GM23338 (cell line): ENCODE measurements at regions not wholly inside any gene's neighbourhood (a gene's known extent, or its start where the extent isn't known, plus 50 kb on each side); places are given as distances from the start of the nearest gene placed in this dataset.

Source experiments
- ATAC-seq: fragments of 200-7000 bp; cut with Tn5 transposase; 3 replicates; pipeline ENCODE4 v1.9.1; 2020
- DNase-seq: peaks from one replicate; pipeline ENCODE4 v3.0.0-alpha.2; 2015; ENCODE audit warnings: low spot score
- H2AFZ ChIP-seq: fragments of 200-600 bp; sonication (generic); 2 replicates; pipeline ENCODE4 v1.8.0; 2016; ENCODE audit warnings: antibody characterized with exemption, mild to moderate bottlenecking, moderate library complexity
- H3F3A ChIP-seq: fragments of 200-600 bp; sonication (generic); replicated peaks from 2 replicates; pipeline ENCODE4 v1.8.0; 2017; ENCODE audit warnings: antibody characterized with exemption, mixed run types, low read depth
- H3K27ac ChIP-seq: fragments of 200-600 bp; sonication (generic); 2 replicates; pipeline ENCODE4 v1.6.1; 2016; ENCODE audit warnings: low read depth
- H3K27me3 ChIP-seq: fragments of 200-600 bp; sonication (generic); 2 replicates; pipeline ENCODE4 v1.8.0; 2016; ENCODE audit warnings: mild to moderate bottlenecking, mixed run types, moderate library complexity; ENCODE audit not compliant: insufficient read depth
- H3K36me3 ChIP-seq: fragments of 200-600 bp; sonication (generic); 2 replicates; pipeline ENCODE4 v1.8.0; 2016; ENCODE audit warnings: mild to moderate bottlenecking; ENCODE audit not compliant: insufficient read depth
- H3K4me1 ChIP-seq: fragments of 200-600 bp; sonication (generic); 2 replicates; pipeline ENCODE4 v1.8.0; 2016; ENCODE audit warnings: mild to moderate bottlenecking, moderate library complexity; ENCODE audit not compliant: insufficient read depth
- H3K4me2 ChIP-seq: fragments of 200-600 bp; sonication (generic); 2 replicates; pipeline ENCODE4 v1.7.1; 2017; ENCODE audit warnings: mixed run types
- H3K4me3 ChIP-seq: fragments of 200-600 bp; sonication (generic); 2 replicates; pipeline ENCODE4 v1.6.1; 2016; ENCODE audit warnings: mixed run types
- H3K79me2 ChIP-seq: fragments of 200-600 bp; sonication (generic); replicated peaks from 2 replicates; pipeline ENCODE4 v1.8.0; 2017; ENCODE audit warnings: mild to moderate bottlenecking; ENCODE audit not compliant: insufficient read depth
- H3K9me2 ChIP-seq: fragments of 200-600 bp; sonication (generic); 2 replicates; pipeline ENCODE4 v1.8.0; 2017; ENCODE audit not compliant: insufficient read depth
- H4K20me1 ChIP-seq: fragments of 200-600 bp; sonication (generic); replicated peaks from 2 replicates; pipeline ENCODE4 v1.8.0; 2017; ENCODE audit warnings: mild to moderate bottlenecking; ENCODE audit not compliant: insufficient read depth
- H3K27ac Mint-ChIP-seq: 2 replicates; pipeline ENCODE4 v1.8.0; 2020; ENCODE audit warnings: inconsistent platforms, mild to moderate bottlenecking, moderate library complexity, mixed read lengths
- H3K27me3 Mint-ChIP-seq: 3 replicates; pipeline ENCODE4 v1.8.0; 2022; ENCODE audit warnings: low read depth, mild to moderate bottlenecking, moderate library complexity, mixed read lengths, inconsistent platforms; ENCODE audit not compliant: insufficient read depth, poor library complexity
- H3K36me3 Mint-ChIP-seq: 3 replicates; pipeline ENCODE4 v1.8.0; 2021; ENCODE audit warnings: low read depth, mild to moderate bottlenecking, inconsistent platforms, moderate library complexity, mixed read lengths
- H3K4me1 Mint-ChIP-seq: 3 replicates; pipeline ENCODE4 v1.8.0; 2020; ENCODE audit warnings: mild to moderate bottlenecking, inconsistent platforms, mixed read lengths
- H3K4me3 Mint-ChIP-seq: 3 replicates; pipeline ENCODE4 v1.8.0; 2021; ENCODE audit warnings: moderate library complexity, mild to moderate bottlenecking, inconsistent platforms, mixed read lengths
- H3K9me3 Mint-ChIP-seq: 3 replicates; pipeline ENCODE4 v1.8.0; 2020; ENCODE audit warnings: moderate library complexity, mild to moderate bottlenecking, inconsistent platforms, mixed read lengths
- CREB1 ChIP-seq: fragments of 250-450 bp; sonication (Bioruptor Pico); IDR thresholded peaks from 2 replicates; pipeline ENCODE4 v1.5.0; 2020; ENCODE audit warnings: low read depth, mild to moderate bottlenecking, moderate library complexity
- CTCF ChIP-seq, 2 experiments: fragments of 200-600 bp in 1 of 2; sonication (generic) in 1 of 2; conservative IDR thresholded peaks; 2 replicates each; pipeline versions ENCODE4 v1.5.1 to v1.6.1; 2016 to 2017; ENCODE audit warnings: antibody characterized with exemption in 2 of 2, low read depth in 2 of 2, mild to moderate bottlenecking in 2 of 2, moderate library complexity in 1 of 2
- EZH2phosphoT487 ChIP-seq: fragments of 200-600 bp; sonication (generic); IDR thresholded peaks from one replicate; pipeline ENCODE4 v1.8.1; 2018; ENCODE audit warnings: antibody characterized with exemption; ENCODE audit not compliant: unreplicated experiment
- REST ChIP-seq: IDR thresholded peaks from one replicate; pipeline ENCODE4 v1.6.1; 2018; ENCODE audit warnings: antibody characterized with exemption; ENCODE audit not compliant: unreplicated experiment
- STAT1 ChIP-seq: IDR thresholded peaks from one replicate; pipeline ENCODE4 v1.6.1; 2016; ENCODE audit warnings: antibody characterized with exemption; ENCODE audit not compliant: unreplicated experiment
- ZNF462 ChIP-seq: fragments of 250-450 bp; sonication (Bioruptor Pico); IDR thresholded peaks from 2 replicates; pipeline ENCODE4 v1.5.0; 2020; ENCODE audit warnings: mild to moderate bottlenecking, moderate library complexity

GRCh38 chr6:67009818-67010217 is 1302.8 kb upstream of the EYS start:
- H3K4me3 ChIP-seq: no peak overlapping the region
- H3K4me1 ChIP-seq: no peaks in the 10 kb centered on the region
- no peaks in the 10 kb centered on the region for H3K27me3 ChIP-seq
- ATAC-seq: peak; percentile 80
- H3K79me2 ChIP-seq: no peaks in the 10 kb centered on the region
- no peak overlapping the region for H3K27ac ChIP-seq
- H3K9me2 ChIP-seq: no peaks in the 10 kb centered on the region
- H2AFZ ChIP-seq: peak overlapping the region; percentile 30; the same call in 1 of the 2 replicates
- no peak overlapping the region for H3K4me2 ChIP-seq
- H3K4me1 Mint-ChIP-seq: no peaks in the 10 kb centered on the region; the same call in 2 of the 3 replicates
- H3K36me3 Mint-ChIP-seq: no peaks in the 10 kb centered on the region
- no peaks in the 10 kb centered on the region for H3K27me3 Mint-ChIP-seq
- H3K27ac Mint-ChIP-seq: no peak overlapping the region
- no peaks in the 10 kb centered on the region for H4K20me1 ChIP-seq
- no peak for TF ChIP-seq CREB1 (CRISPR knock-in tag)
- TF ChIP-seq ZNF462: no peak
- no peak for TF ChIP-seq REST
- TF ChIP-seq EZH2phosphoT487: no peak
- no peak for TF ChIP-seq STAT1
- peak; percentile 58 to 65 for TF ChIP-seq CTCF (conservative IDR thresholded peaks at IDR 0.05; ENCODE audit: low read depth in 2 of 2)
- H3K36me3 ChIP-seq: no peaks in the 10 kb centered on the region
- H3K4me3 Mint-ChIP-seq: no peak overlapping the region
- no peaks in the 10 kb centered on the region for H3F3A ChIP-seq
- DNase-seq: peak; percentile 78
- H3K9me3 Mint-ChIP-seq: peaks cover 6% of the 10 kb centered on the region; the same call in 2 of the 3 replicates
